ENCODE measurements at regions not wholly inside any gene's neighbourhood (a gene's known extent, or its start where the extent isn't known, plus 50 kb on each side); places are given as distances from the start of the nearest gene placed in this dataset.

DNA sequence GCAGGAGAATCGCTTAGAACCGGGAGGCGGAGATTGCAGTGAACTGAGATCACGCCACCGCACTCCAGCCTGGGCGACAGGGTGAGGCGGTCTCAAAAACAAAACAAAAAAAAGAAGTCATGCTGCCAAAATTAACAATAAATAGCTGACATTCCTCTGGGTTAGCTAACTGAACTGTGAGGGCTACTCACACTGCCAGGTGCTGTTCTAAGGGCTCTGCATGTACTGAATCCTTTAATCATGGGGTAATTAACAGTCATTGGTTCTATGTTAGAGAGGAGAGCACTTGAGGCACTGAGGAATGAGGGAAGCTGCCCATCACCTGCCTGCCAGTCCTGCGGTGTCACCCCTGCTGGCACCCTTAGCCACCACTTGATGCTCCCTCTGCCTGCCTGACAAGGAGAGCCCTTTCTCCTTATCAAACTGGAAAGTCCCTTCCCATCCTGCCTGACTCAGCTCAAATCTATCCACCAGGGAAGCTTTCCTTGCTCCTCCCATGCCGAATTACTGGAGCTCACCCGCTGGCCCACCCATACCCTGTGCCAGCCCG lies 73.0 kb upstream of the RIOK3 start:
- TF ChIP-seq, protein P1, sequence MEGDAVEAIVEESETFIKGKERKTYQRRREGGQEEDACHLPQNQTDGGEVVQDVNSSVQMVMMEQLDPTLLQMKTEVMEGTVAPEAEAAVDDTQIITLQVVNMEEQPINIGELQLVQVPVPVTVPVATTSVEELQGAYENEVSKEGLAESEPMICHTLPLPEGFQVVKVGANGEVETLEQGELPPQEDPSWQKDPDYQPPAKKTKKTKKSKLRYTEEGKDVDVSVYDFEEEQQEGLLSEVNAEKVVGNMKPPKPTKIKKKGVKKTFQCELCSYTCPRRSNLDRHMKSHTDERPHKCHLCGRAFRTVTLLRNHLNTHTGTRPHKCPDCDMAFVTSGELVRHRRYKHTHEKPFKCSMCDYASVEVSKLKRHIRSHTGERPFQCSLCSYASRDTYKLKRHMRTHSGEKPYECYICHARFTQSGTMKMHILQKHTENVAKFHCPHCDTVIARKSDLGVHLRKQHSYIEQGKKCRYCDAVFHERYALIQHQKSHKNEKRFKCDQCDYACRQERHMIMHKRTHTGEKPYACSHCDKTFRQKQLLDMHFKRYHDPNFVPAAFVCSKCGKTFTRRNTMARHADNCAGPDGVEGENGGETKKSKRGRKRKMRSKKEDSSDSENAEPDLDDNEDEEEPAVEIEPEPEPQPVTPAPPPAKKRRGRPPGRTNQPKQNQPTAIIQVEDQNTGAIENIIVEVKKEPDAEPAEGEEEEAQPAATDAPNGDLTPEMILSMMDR (IDR thresholded peaks at IDR 0.05; ENCODE audit: control insufficient read depth, insufficient read depth, low read depth, low read length, missing control alignments): no peak
- DNase-seq (ENCODE audit: low read depth): no peak
- no peak overlapping the region for H3K4me3 ChIP-seq (ENCODE audit: control insufficient read depth, low read depth, low read length)

DNA sequence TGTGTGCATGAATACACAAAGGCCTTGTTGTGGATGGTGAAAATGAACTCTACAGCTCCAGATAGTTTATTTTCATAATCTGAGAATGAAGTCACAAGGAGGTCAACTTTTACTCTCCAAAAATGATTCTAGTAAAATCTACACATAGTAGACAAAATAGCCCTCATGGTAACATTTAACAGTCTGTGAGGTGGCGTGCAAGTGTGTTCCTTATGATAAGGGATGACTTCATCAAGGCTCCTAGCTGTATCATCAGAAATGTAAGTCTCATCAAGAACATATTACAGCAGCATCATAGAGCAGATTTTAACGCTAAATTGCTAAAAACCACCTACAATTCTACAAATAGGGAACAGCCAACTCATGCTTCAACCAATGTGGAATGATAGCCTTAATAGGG lies 72.3 kb upstream of the RIOK3 start:
- TF ChIP-seq, protein P1 (IDR thresholded peaks at IDR 0.05; ENCODE audit: control insufficient read depth, insufficient read depth, low read depth, low read length, missing control alignments): no peak
- DNase-seq (ENCODE audit: low read depth): no peak
- no peak overlapping the region for H3K4me3 ChIP-seq (ENCODE audit: control insufficient read depth, low read depth, low read length)

DNA sequence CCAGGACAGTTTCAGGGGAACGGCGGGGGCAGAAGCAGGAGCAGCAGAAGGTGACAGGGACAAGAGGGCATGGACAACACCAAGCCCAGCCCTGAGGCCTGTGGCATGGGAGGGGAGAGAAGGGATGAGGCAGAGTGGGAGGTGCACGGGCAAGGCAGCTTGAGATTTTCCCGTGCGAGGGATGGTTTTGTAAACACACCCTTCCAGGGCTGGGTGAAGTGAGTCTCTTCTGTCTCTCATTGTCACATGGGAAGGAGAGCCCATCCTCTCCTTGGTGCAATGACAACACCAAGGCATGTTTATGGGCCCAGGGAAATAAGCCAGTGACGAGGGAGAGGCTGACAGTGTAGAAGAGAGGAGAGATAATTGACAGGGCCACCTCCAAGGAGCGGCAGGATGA lies 69.6 kb upstream of the RIOK3 start:
- TF ChIP-seq, protein P1 (IDR thresholded peaks at IDR 0.05; ENCODE audit: control insufficient read depth, insufficient read depth, low read depth, low read length, missing control alignments): no peak
- DNase-seq (ENCODE audit: low read depth): no peak
- no peak overlapping the region for H3K4me3 ChIP-seq (ENCODE audit: control insufficient read depth, low read depth, low read length)

DNA sequence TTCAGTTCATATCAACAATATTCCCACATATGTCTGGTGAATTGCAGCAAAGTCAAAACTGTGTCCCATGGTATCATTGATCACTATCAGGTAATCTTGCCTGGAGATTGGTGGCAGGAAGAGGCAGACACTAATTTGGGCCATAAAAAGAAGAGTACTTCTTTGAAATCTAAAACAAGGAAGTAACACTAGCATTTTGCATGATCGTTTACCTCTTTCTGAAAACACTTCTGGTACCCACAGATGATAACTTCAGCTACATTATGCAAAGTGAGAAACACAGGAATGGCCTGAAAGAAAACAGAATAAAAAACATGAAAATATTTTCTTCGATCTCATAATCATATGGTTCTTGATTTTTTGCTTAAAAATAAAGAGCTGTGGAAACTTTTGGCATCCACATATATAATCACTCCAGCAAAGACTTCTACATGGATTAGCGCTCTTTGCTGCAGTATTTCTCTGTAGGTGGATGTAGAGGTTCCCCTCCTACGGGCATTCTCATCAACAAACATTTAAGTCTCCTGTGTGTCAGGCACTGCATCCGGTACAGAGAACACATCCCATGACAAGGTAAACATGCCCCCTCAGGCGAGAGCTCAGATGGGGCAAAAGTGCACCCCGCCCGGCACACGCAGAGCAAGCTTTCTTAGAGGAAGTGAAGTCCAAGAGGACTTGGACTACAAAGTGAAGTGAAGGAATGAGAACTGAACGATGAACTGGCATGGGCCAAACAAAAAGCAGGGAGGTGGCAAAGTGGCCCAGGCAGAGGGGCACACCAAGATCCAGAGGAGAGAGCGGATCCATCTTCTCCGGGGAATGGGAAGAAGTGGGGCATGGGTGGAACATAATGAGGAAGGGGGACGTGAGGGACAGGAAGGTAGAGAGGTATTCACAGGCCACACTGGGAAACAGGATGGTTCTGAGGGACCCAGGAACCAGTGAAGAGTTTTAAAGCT lies 68.0 kb upstream of the RIOK3 start:
- DNase-seq (ENCODE audit: low read depth): no peak
- TF ChIP-seq, protein P1 (IDR thresholded peaks at IDR 0.05; ENCODE audit: control insufficient read depth, insufficient read depth, low read depth, low read length, missing control alignments): no peak

DNA sequence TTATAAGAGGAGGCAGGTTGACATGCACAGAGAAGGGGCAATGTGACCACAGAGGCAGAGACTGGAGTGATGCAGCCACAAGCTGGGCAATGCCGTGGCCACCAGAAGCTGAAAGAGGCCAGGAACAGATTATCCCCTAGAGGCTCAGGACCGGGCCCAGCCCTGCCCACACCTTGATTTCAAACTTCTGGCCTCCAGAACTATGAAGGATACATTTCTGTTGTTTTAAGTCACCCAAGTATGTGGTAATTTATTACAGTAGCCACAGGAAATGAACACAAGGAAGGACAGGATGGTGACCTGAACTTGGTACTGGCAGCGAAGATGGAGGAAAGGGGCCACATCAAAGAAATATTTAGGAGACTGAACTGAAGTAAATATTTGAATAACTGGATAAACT lies 66.8 kb upstream of the RIOK3 start:
- TF ChIP-seq, protein P1 (IDR thresholded peaks at IDR 0.05; ENCODE audit: control insufficient read depth, insufficient read depth, low read depth, low read length, missing control alignments): no peak
- H3K4me3 ChIP-seq (ENCODE audit: control insufficient read depth, low read depth, low read length): no peak overlapping the region
- DNase-seq (ENCODE audit: low read depth): no peak

More for the DNA sequence above, 68.0 kb upstream of the RIOK3 start:
- H3K4me3 ChIP-seq (ENCODE audit: control insufficient read depth, low read depth, low read length): no peak overlapping the region

DNA sequence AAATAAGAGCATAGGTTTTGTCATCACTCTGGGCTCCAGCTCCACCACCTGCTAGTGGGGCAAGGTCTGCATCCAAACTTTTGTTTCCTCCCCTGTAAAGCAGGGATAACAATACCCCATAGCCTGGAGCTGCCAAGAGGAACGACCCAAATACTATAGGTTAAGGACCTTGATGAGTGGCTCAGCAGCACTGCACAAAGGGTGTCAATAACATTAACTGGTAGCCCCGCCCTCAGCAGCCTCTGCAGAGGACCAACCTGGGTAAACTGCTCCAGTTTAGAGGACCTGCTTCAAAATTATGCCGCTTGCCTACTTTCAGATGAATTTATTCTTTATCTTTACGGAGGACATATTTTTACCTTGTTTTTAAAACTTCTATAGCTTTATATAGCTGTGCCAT lies 65.8 kb upstream of the RIOK3 start:
- H3K4me3 ChIP-seq (ENCODE audit: control insufficient read depth, low read depth, low read length): no peak overlapping the region
- no peak for DNase-seq (ENCODE audit: low read depth)
- TF ChIP-seq, protein P1 (IDR thresholded peaks at IDR 0.05; ENCODE audit: control insufficient read depth, insufficient read depth, low read depth, low read length, missing control alignments): no peak

All from AG09309 (cell line).